SJSA1 (cell line): ENCODE measurements at regions not wholly inside any gene's neighbourhood (a gene's known extent, or its start where the extent isn't known, plus 50 kb on each side); places are given as distances from the start of the nearest gene placed in this dataset.

Source experiments
- DNase-seq, 2 experiments: peaks; one replicate each; pipeline ENCODE4 v3.0.0-alpha.2; 2015 to 2020; ENCODE audit warnings: low spot score in 2 of 2, low read depth in 1 of 2
- H3K27ac ChIP-seq: fragments of 250-450 bp; sonication (Bioruptor Pico); 2 replicates; pipeline ENCODE4 v1.5.1; 2020; ENCODE audit warnings: mild to moderate bottlenecking, moderate library complexity
- H3K27me3 ChIP-seq: fragments of 250-450 bp; sonication (Bioruptor Pico); replicated peaks from 2 replicates; pipeline ENCODE4 v1.5.1; 2020; ENCODE audit warnings: mild to moderate bottlenecking, moderate library complexity
- H3K36me3 ChIP-seq: fragments of 250-450 bp; sonication (Bioruptor Pico); 2 replicates; pipeline ENCODE4 v1.5.1; 2020; ENCODE audit warnings: mild to moderate bottlenecking
- H3K4me1 ChIP-seq: fragments of 250-450 bp; sonication (Bioruptor Pico); replicated peaks from 2 replicates; pipeline ENCODE4 v1.6.1; 2021; ENCODE audit warnings: mild to moderate bottlenecking
- H3K4me3 ChIP-seq: fragments of 250-450 bp; sonication (Bioruptor Pico); 2 replicates; pipeline ENCODE4 v1.5.1; 2020; ENCODE audit warnings: mild to moderate bottlenecking
- H3K9me3 ChIP-seq: fragments of 250-450 bp; sonication (Bioruptor Pico); replicated peaks from 2 replicates; pipeline ENCODE4 v1.5.1; 2020; ENCODE audit warnings: mild to moderate bottlenecking

DNA sequence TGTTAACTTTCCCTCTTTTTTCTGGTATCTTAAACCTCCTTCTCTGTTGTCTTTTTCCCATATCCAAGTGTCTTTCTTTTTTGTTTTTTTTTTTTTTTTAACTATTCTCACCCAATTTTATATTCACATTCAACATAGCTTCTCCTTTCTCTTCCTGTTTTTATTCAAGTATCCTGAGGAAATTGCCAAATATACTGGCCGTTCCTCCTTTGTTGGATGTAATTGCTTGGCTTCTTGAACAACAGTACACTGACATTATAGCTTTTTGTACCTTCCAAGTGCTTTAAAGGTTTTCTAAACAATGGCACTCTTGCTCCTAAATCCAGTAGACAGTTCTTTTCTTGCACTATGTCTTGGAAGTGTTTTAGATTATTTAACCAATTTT, 1146.8 kb downstream of the MAT2B start:
- Histone ChIP-seq H3K36me3 (no peaks in the 10 kb centered on the region), H3K27me3 (no peaks in the 10 kb centered on the region), H3K4me1 (no peaks in the 10 kb centered on the region), H3K4me3 (no peak overlapping the region), H3K9me3 (peaks cover 4% of the 10 kb centered on the region; the same call in 1 of the 2 replicates), H3K27ac (no peak overlapping the region)
- no peak for DNase-seq

DNA sequence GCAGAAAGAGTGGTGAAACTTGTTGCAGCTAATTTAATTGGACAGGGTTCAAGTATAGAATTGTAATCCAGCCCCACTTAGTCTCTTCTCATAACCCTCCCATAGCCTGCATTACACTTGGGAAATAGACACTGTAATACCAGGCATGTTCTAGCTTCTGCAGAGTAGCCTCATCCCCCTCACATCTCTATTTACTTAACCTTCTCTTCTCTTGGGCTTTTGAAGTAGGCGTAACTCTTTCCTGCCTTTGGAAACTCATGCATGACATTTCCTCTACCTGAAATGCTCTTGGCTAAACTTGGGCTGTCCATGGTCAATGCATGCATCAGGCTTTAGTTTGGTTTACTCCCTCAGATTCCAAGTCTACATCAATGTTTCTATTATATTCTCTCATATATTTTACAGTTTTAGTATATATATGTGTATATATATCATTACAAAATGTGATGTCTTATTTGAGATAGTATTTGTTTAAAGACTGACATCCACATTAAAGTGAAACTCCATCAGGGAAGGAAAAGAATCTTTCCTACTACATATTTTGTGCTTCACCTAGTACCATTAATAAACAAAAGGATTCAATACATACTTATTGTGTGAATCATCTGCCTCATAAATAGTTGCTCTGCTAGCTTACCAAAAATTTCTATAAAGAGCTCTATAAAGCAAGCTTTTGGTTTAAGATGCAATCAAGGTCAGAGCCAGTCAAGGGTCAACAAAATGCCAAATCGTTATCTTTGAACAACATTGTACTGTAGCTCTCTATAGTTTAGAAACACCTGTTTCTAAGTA, 1158.0 kb downstream of the MAT2B start:
- peaks cover 11% of the 10 kb centered on the region; the same call in 1 of the 2 replicates for H3K9me3 ChIP-seq
- H3K4me3 ChIP-seq: no peak overlapping the region
- no peak overlapping the region for H3K27ac ChIP-seq
- no peaks in the 10 kb centered on the region for H3K27me3 ChIP-seq
- DNase-seq: no peak
- H3K4me1 ChIP-seq: no peaks in the 10 kb centered on the region
- H3K36me3 ChIP-seq: no peaks in the 10 kb centered on the region

GRCh38 chr5:164671640-164672039, 1166.2 kb downstream of the MAT2B start:
- Histone ChIP-seq H3K4me3 (no peak overlapping the region), H3K36me3 (no peaks in the 10 kb centered on the region), H3K4me1 (no peaks in the 10 kb centered on the region), H3K27me3 (no peaks in the 10 kb centered on the region), H3K27ac (no peak overlapping the region), H3K9me3 (peaks cover 4% of the 10 kb centered on the region; the same call in 1 of the 2 replicates)
- DNase-seq: no peak

GRCh38 chr5:164672205-164672604, 1166.8 kb downstream of the MAT2B start:
- H3K4me3 ChIP-seq: no peak overlapping the region
- H3K27ac ChIP-seq: no peak overlapping the region
- no peak for DNase-seq
- peaks cover 4% of the 10 kb centered on the region; the same call in 1 of the 2 replicates for H3K9me3 ChIP-seq
- no peaks in the 10 kb centered on the region for H3K36me3 ChIP-seq
- H3K4me1 ChIP-seq: no peaks in the 10 kb centered on the region
- no peaks in the 10 kb centered on the region for H3K27me3 ChIP-seq

GRCh38 chr5:164672931-164673694, 1167.7 kb downstream of the MAT2B start:
- Histone ChIP-seq H3K4me3 (no peak overlapping the region), H3K27ac (no peak overlapping the region), H3K27me3 (no peaks in the 10 kb centered on the region), H3K9me3 (peaks cover 4% of the 10 kb centered on the region), H3K4me1 (no peaks in the 10 kb centered on the region), H3K36me3 (no peaks in the 10 kb centered on the region)
- no peak for DNase-seq

DNA sequence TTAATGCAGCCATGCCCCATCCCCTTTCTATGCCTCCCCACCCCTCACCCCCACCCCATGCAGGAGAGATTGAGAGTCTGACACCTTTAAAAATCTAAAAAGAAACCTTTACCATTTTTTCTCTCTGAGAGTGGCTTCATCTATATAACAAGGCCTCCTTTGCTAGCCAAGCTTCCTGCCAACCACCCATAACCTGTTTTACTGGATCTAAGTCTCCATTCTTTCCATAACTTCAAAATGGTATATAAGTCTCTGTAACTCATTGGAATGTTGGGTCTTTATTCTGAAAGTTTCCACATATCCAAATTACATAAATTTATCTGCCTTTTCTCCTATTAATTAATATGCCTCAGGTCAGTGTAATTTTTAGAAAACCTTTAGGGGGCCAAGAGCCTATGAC, 1174.0 kb downstream of the MAT2B start:
- Histone ChIP-seq H3K27me3 (no peaks in the 10 kb centered on the region), H3K4me3 (no peak overlapping the region), H3K27ac (no peak overlapping the region), H3K4me1 (no peaks in the 10 kb centered on the region), H3K36me3 (no peaks in the 10 kb centered on the region), H3K9me3 (peaks cover 12% of the 10 kb centered on the region)
- no peak for DNase-seq

DNA sequence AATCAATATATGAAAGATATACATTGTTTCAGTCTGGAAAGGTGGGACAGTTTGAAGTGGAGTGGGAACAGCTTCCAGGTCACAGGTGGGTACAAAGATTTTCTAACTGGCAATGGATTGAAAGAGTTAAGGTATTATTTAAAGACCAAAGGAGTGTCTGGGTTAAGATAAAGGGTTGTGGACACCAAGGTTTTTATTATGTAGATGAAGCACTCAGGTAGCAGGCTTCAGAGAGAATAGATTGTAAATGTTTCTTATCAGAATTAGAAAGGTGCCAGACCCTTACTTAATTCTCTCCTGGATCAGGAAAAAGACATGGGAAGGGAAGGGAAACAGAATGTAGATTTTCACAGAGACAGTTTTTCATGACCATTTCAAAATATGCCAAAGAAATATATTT, 1174.8 kb downstream of the MAT2B start:
- Histone ChIP-seq H3K4me1 (no peaks in the 10 kb centered on the region), H3K4me3 (no peak overlapping the region), H3K27ac (no peak overlapping the region), H3K9me3 (peaks cover 12% of the 10 kb centered on the region), H3K27me3 (no peaks in the 10 kb centered on the region), H3K36me3 (no peaks in the 10 kb centered on the region)
- DNase-seq: no peak

GRCh38 chr5:164680812-164681520, 1175.5 kb downstream of the MAT2B start:
- H3K4me1 ChIP-seq: no peaks in the 10 kb centered on the region
- H3K27me3 ChIP-seq: no peaks in the 10 kb centered on the region
- H3K27ac ChIP-seq: no peak overlapping the region
- no peak overlapping the region for H3K4me3 ChIP-seq
- no peak for DNase-seq
- no peaks in the 10 kb centered on the region for H3K36me3 ChIP-seq
- peaks cover 12% of the 10 kb centered on the region for H3K9me3 ChIP-seq

DNA sequence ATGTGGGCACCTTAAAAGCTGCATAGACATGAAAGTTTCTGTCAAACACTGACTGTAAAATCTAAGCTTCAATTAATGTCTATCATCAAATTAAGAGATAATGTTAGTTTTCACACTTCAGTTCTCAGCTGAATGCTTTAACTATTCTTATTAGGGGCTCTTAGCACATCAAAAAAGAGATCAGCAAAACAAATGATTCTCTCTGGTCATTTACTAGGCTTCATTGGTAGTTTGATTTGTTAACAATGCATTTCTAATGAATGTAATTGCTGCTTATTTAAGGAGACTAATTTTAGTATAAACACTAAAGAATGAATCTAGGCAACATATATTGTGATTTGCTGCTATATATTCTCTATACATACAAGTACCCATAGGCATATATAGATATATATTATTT, 1182.0 kb downstream of the MAT2B start:
- H3K9me3 ChIP-seq: peaks cover 4% of the 10 kb centered on the region
- DNase-seq: no peak
- no peak overlapping the region for H3K4me3 ChIP-seq
- H3K4me1 ChIP-seq: no peaks in the 10 kb centered on the region
- H3K36me3 ChIP-seq: no peaks in the 10 kb centered on the region
- H3K27ac ChIP-seq: no peak overlapping the region
- no peaks in the 10 kb centered on the region for H3K27me3 ChIP-seq

GRCh38 chr5:164688437-164688836, 1183.0 kb downstream of the MAT2B start:
- H3K27ac ChIP-seq: no peak overlapping the region
- no peak for DNase-seq
- no peak overlapping the region for H3K4me3 ChIP-seq
- no peaks in the 10 kb centered on the region for H3K4me1 ChIP-seq
- H3K27me3 ChIP-seq: no peaks in the 10 kb centered on the region
- H3K36me3 ChIP-seq: no peaks in the 10 kb centered on the region
- H3K9me3 ChIP-seq: peaks cover 4% of the 10 kb centered on the region

GRCh38 chr5:164708831-164709230, 1203.4 kb downstream of the MAT2B start:
- Histone ChIP-seq H3K27ac (no peak overlapping the region), H3K27me3 (no peaks in the 10 kb centered on the region), H3K4me3 (no peak overlapping the region), H3K36me3 (no peaks in the 10 kb centered on the region), H3K9me3 (0 out of 2 replicates have a peak, but pooled peaks cover 2% of the 10 kb centered on the region), H3K4me1 (no peaks in the 10 kb centered on the region)
- no peak for DNase-seq

DNA sequence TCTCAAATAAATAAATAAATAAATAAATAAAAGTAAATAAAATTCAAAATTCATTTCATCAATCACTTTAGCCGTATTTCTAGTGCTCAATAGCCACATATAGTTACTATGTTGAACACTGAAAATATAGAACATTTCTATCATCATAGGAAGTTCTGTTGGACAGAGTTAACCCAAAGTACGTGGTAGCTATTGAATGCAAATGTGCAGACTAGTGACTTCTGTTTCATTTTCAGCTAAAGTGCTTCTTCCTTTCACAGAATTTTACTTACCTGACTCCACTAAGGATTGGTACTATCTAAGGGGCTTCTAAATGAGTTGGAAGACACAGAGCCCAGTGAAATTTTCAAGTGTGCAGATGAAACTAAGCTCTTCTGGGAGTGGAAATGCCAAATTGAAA, 1208.3 kb downstream of the MAT2B start:
- peaks cover 2% of the 10 kb centered on the region; the same call in 1 of the 2 replicates for H3K9me3 ChIP-seq
- no peak overlapping the region for H3K27ac ChIP-seq
- H3K36me3 ChIP-seq: no peaks in the 10 kb centered on the region
- H3K27me3 ChIP-seq: no peaks in the 10 kb centered on the region
- no peak for DNase-seq
- no peaks in the 10 kb centered on the region for H3K4me1 ChIP-seq
- H3K4me3 ChIP-seq: no peak overlapping the region

- H3K4me3 ChIP-seq: no peak overlapping the region
- no peaks in the 10 kb centered on the region for H3K36me3 ChIP-seq
- peaks cover 9% of the 10 kb centered on the region; the same call in 1 of the 2 replicates for H3K9me3 ChIP-seq
- H3K27ac ChIP-seq: no peak overlapping the region
- DNase-seq: no peak
- no peaks in the 10 kb centered on the region for H3K27me3 ChIP-seq
- no peaks in the 10 kb centered on the region for H3K4me1 ChIP-seq
Observed at GRCh38 chr5:164721116-164721515, 1215.7 kb downstream of the MAT2B start.

DNA sequence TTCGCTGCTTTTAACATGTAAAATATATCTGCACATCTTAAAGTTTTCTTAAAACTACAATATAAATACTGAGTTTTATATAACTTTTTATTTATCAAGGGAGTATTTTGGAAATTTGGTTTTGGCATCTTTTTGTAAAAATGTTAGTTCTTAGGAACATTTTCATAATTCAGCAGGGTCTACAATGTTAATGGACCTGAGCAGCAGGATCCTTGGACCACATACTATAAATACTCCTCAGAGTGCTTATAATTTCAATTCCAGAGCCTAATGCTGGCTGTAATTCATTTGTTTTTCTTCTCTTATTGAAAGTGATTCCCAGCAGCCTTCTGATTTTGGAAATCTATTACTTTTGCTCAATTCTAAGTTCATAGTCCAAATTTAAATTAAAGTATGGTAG, 1216.2 kb downstream of the MAT2B start:
- Histone ChIP-seq H3K27me3 (no peaks in the 10 kb centered on the region), H3K4me3 (no peak overlapping the region), H3K36me3 (no peaks in the 10 kb centered on the region), H3K9me3 (peaks cover 9% of the 10 kb centered on the region; the same call in 1 of the 2 replicates), H3K4me1 (no peaks in the 10 kb centered on the region), H3K27ac (no peak overlapping the region)
- DNase-seq: no peak
